Breast epithelium (tissue), 4 donors: ENCODE measurements at regions not wholly inside any gene's neighbourhood (a gene's known extent, or its start where the extent isn't known, plus 50 kb on each side); places are given as distances from the start of the nearest gene placed in this dataset.

ENCODE experiments used
- DNase-seq, 2 donors: peaks; one replicate each; pipeline ENCODE4 v3.0.0-alpha.2; 2019; ENCODE audit warnings: low spot score in 2 of 2
- H3K27ac ChIP-seq, 2 donors: fragments of 200-600 bp; sonication (generic) in 1 of 2; one replicate each; pipeline ENCODE4 v1.5.1; 2016 to 2019; ENCODE audit warnings: mild to moderate bottlenecking in 1 of 2
- H3K27me3 ChIP-seq, 2 donors: fragments of 200-600 bp; sonication (generic) in 1 of 2; one replicate each; pipeline versions ENCODE4 v1.5.1 to v1.6.0; 2017 to 2019; ENCODE audit warnings: control low read depth in 1 of 2, mild to moderate bottlenecking in 1 of 2
- H3K36me3 ChIP-seq: fragments of 200-600 bp; one replicate; pipeline ENCODE4 v1.5.1; 2019
- H3K4me1 ChIP-seq, 2 donors: fragments of 200-600 bp; sonication (generic); one replicate each; pipeline ENCODE4 v1.5.1; 2016 to 2019; ENCODE audit warnings: control low read depth in 1 of 2
- H3K4me3 ChIP-seq, 3 donors: fragments of 200-600 bp; sonication (generic); 1 replicate in 2 of 3; 2 replicates in 1 of 3; pipeline ENCODE4 v1.5.1; 2016 to 2019; ENCODE audit warnings: mild to moderate bottlenecking in 3 of 3, moderate library complexity in 2 of 3
- H3K9me3 ChIP-seq, 2 donors: fragments of 200-600 bp; sonication (generic) in 1 of 2; one replicate each; pipeline ENCODE4 v1.5.1; 2016 to 2019; ENCODE audit warnings: control low read depth in 1 of 2
- POLR2A ChIP-seq: fragments of 450-650 bp; IDR thresholded peaks from one replicate; pipeline ENCODE4 v1.6.1; 2016; ENCODE audit warnings: antibody characterized with exemption, mild to moderate bottlenecking, moderate library complexity
- POLR2AphosphoS5 ChIP-seq, 3 donors: sonication (generic); formaldehyde crosslinking; IDR thresholded peaks; one replicate each; pipeline ENCODE4 v1.6.1; 2017; ENCODE audit warnings: antibody characterized with exemption in 3 of 3
- intact Hi-C: fragments of 100-400 bp; cut with DNase I; formaldehyde crosslinking; loops from one replicate; pipeline ENCODE4 v1.15.1; 2023; ENCODE audit warnings: low total_unique reads
- TF ChIP-seq, protein P1 (sequence below), 3 donors: fragments of 450-650 bp; IDR thresholded peaks; one replicate each; pipeline ENCODE4 v1.5.1; 2016 to 2017; ENCODE audit warnings: antibody characterized with exemption in 3 of 3, mild to moderate bottlenecking in 3 of 3, moderate library complexity in 3 of 3

- TF ChIP-seq, protein P1, sequence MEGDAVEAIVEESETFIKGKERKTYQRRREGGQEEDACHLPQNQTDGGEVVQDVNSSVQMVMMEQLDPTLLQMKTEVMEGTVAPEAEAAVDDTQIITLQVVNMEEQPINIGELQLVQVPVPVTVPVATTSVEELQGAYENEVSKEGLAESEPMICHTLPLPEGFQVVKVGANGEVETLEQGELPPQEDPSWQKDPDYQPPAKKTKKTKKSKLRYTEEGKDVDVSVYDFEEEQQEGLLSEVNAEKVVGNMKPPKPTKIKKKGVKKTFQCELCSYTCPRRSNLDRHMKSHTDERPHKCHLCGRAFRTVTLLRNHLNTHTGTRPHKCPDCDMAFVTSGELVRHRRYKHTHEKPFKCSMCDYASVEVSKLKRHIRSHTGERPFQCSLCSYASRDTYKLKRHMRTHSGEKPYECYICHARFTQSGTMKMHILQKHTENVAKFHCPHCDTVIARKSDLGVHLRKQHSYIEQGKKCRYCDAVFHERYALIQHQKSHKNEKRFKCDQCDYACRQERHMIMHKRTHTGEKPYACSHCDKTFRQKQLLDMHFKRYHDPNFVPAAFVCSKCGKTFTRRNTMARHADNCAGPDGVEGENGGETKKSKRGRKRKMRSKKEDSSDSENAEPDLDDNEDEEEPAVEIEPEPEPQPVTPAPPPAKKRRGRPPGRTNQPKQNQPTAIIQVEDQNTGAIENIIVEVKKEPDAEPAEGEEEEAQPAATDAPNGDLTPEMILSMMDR (IDR thresholded peaks at IDR 0.05), result no peak
- no peak for TF ChIP-seq POLR2A
- Histone ChIP-seq H3K4me1 (no peaks in the 10 kb centered on the region), H3K27me3 (peaks cover 0 to 57% of the 10 kb centered on the region in 2 donors), H3K27ac (no peak overlapping the region), H3K9me3 (no peaks in the 10 kb centered on the region), H3K36me3 (no peaks in the 10 kb centered on the region), H3K4me3 (no peak overlapping the region)
- intact Hi-C loops, result loop anchor here (2.0 kb wide), 1 partner anchor 57 kb away; no protein-coding TSS in a partner anchor
- DNase-seq, result no peak
Measured at GRCh38 chr1:34650090-34650489, 104.8 kb upstream of the GJB5 start.

DNA sequence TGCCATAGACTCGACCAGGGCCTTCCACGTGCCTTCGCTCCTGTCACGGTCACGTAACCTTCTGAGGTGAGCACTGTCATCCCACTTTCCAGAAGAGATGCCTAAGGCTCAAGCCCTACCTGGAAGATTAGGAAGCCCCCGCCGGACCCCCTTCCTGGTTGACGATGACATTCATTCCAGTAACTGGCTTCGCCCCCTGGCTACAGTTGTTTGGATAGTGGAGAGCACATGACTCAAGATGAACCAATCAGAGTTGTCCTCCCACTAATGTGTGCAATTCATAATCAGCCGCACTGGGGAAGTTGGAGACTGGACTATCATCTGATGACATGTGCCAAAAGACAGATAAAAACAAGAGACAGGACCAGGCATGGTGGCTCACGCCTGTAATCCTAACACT lies 104.0 kb upstream of the GJB5 start:
- intact Hi-C loops, result loop anchor here (2.0 kb wide), 1 partner anchor 58 kb away; no protein-coding TSS in a partner anchor
- H3K4me3 ChIP-seq, result no peak overlapping the region
- TF ChIP-seq POLR2AphosphoS5 (IDR thresholded peaks at IDR 0.05) (no peak), POLR2A (no peak)
- TF ChIP-seq, protein P1 (IDR thresholded peaks at IDR 0.05), result no peak
- no peak overlapping the region for H3K27ac ChIP-seq
- no peaks in the 10 kb centered on the region for H3K9me3 ChIP-seq
- no peaks in the 10 kb centered on the region for H3K36me3 ChIP-seq
- no peaks in the 10 kb centered on the region for H3K4me1 ChIP-seq
- DNase-seq, result no peak
- H3K27me3 ChIP-seq, result peaks cover 0 to 57% of the 10 kb centered on the region in 2 donors

GRCh38 chr1:34653110-34653509 lies 101.7 kb upstream of the GJB5 start:
- Histone ChIP-seq H3K27ac (no peak overlapping the region), H3K4me1 (no peaks in the 10 kb centered on the region), H3K4me3 (no peak overlapping the region), H3K9me3 (no peaks in the 10 kb centered on the region), H3K27me3 (peaks cover 0 to 45% of the 10 kb centered on the region in 2 donors), H3K36me3 (no peaks in the 10 kb centered on the region)
- intact Hi-C loops, result no loop called here
- no peak for DNase-seq
- TF ChIP-seq, protein P1 (IDR thresholded peaks at IDR 0.05), result no peak
- TF ChIP-seq POLR2A, result no peak
- no peak for TF ChIP-seq POLR2AphosphoS5 (IDR thresholded peaks at IDR 0.05)

DNA sequence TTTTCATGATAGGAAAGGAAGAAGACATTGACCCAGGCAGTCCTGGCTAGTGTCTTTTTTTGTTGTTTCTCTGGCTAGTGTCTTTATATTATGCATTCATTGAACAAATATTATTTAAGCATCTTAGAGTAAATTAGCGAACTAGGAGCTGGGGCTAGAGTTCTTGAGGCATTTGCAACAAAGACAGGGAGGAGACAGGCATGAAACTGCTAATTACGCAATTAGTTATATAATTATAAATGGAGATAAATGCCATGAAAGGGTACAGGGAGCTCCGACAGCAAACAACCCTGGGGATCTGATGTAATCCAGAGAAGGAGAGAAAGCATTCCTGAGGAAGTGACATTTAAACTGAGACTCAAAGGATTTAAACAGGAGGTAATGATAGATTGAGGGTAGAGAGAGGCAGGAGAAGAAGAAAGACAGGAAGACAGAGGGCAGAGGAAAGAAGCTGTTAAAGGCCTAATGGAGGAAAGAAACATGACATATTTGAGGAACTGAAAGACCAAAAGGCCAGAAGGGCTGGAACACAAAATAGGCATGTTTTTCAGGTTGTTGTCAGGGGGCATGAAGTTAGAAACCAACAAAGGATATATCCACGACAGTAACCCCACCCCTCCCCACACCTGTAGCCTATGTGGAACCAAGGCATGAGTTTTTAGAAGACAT lies 99.5 kb upstream of the GJB5 start:
- no peak overlapping the region for H3K4me3 ChIP-seq
- no peaks in the 10 kb centered on the region for H3K9me3 ChIP-seq
- H3K36me3 ChIP-seq, result no peaks in the 10 kb centered on the region
- peaks cover 0 to 31% of the 10 kb centered on the region in 2 donors for H3K27me3 ChIP-seq
- no peak for DNase-seq
- H3K4me1 ChIP-seq, result no peaks in the 10 kb centered on the region
- intact Hi-C loops, result no loop called here
- no peak overlapping the region for H3K27ac ChIP-seq
- TF ChIP-seq POLR2A, result no peak
- TF ChIP-seq, protein P1 (IDR thresholded peaks at IDR 0.05), result no peak
- no peak for TF ChIP-seq POLR2AphosphoS5 (IDR thresholded peaks at IDR 0.05)

- Histone ChIP-seq H3K27me3 (peaks cover 0 to 26% of the 10 kb centered on the region in 2 donors), H3K4me1 (no peaks in the 10 kb centered on the region), H3K27ac (no peak overlapping the region), H3K9me3 (no peaks in the 10 kb centered on the region), H3K36me3 (no peaks in the 10 kb centered on the region), H3K4me3 (no peak overlapping the region)
- DNase-seq, result no peak
- intact Hi-C loops, result no loop called here
- TF ChIP-seq POLR2AphosphoS5 (IDR thresholded peaks at IDR 0.05), result no peak
Measured at GRCh38 chr1:34655875-34656240, 99.0 kb upstream of the GJB5 start.
